Stomach smooth muscle (tissue), 2 donors: ENCODE measurements at regions not wholly inside any gene's neighbourhood (a gene's known extent, or its start where the extent isn't known, plus 50 kb on each side); places are given as distances from the start of the nearest gene placed in this dataset.
"Not testable (repeated sequence)": the region's sequence is repeated elsewhere in the genome, so short reads cannot be mapped to it uniquely, and the experiment has no call there.

Experiments
- H3K27ac ChIP-seq: one replicate; pipeline ENCODE4 v1.7.0; 2013; ENCODE audit warnings: mild to moderate bottlenecking, low read length, inconsistent platforms
- H3K27me3 ChIP-seq, 2 donors: one replicate each; pipeline ENCODE4 v1.7.0; 2013; ENCODE audit warnings: low read length in 2 of 2; ENCODE audit not compliant: insufficient read depth in 2 of 2, control insufficient read depth in 1 of 2
- H3K36me3 ChIP-seq, 2 donors: one replicate each; pipeline ENCODE4 v1.7.0; 2013; ENCODE audit warnings: low read length in 2 of 2; ENCODE audit not compliant: control insufficient read depth in 2 of 2, insufficient read depth in 2 of 2
- H3K4me1 ChIP-seq: one replicate; pipeline ENCODE4 v1.7.0; 2013; ENCODE audit warnings: low read length; ENCODE audit not compliant: control insufficient read depth, insufficient read depth
- H3K4me3 ChIP-seq, 2 donors: one replicate each; pipeline ENCODE4 v1.7.0; 2013; ENCODE audit warnings: low read length in 2 of 2
- H3K9ac ChIP-seq, 2 donors: one replicate each; pipeline ENCODE4 v1.7.0; 2013; ENCODE audit warnings: low read length in 2 of 2, mild to moderate bottlenecking in 1 of 2
- H3K9me3 ChIP-seq, 2 donors: one replicate each; pipeline ENCODE4 v1.7.0; 2013; ENCODE audit warnings: low read length in 2 of 2; ENCODE audit not compliant: control insufficient read depth in 2 of 2
- donor health status: healthy.
- donor health status: Pancreatic carcinoma.

- H3K9me3 ChIP-seq: no peaks in the 10 kb centered on the region
- H3K4me1 ChIP-seq: no peaks in the 10 kb centered on the region
- H3K27ac ChIP-seq: no peak overlapping the region
Observed at GRCh38 chr13:43946281-43946680, 66.6 kb downstream of the LACC1 start.

DNA sequence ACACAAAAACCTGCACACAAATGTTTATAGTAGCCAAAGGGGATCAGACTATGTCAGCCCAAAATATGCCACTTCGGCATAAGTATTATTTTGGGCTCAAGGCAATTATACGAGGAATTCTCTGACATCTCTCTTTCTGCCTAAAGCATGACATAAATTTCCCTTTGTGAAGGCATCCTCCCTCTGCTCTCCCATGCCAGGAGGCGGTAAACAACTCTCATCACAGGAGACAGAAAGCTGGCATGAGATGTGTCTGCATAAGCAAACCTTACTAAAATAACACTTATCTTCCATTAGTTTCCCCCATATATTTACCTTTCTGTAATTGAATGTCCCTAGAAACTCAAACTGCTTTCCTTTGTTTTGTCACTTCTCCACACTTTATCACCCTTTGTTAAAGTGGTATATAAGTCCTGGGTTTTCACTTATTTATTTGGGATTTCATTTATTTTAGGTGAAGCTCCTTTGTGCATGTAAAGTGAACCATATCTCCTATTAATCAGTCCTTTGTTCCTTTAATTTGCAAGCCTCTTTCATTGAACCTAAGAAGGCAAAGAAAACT lies 68.3 kb downstream of the LACC1 start:
- Histone ChIP-seq H3K4me1 (no peaks in the 10 kb centered on the region), H3K27ac (no peak overlapping the region), H3K36me3 (no peaks in the 10 kb centered on the region)

More at GRCh38 chr13:43946281-43946680, 66.6 kb downstream of the LACC1 start:
- H3K9ac ChIP-seq: no peak overlapping the region
- no peak overlapping the region for H3K4me3 ChIP-seq
- H3K36me3 ChIP-seq: no peaks in the 10 kb centered on the region
- H3K27me3 ChIP-seq: no peaks in the 10 kb centered on the region

GRCh38 chr13:43953370-43953769 lies 73.7 kb downstream of the LACC1 start:
- Histone ChIP-seq H3K27me3 (no peaks in the 10 kb centered on the region), H3K27ac (no peak overlapping the region), H3K36me3 (no peaks in the 10 kb centered on the region), H3K4me3 (no peak overlapping the region), H3K9me3 (no peaks in the 10 kb centered on the region), H3K4me1 (no peaks in the 10 kb centered on the region), H3K9ac (no peak overlapping the region)

More for the DNA sequence above, 68.3 kb downstream of the LACC1 start:
- Histone ChIP-seq H3K4me3 (no peak overlapping the region), H3K9ac (no peak overlapping the region), H3K9me3 (no peaks in the 10 kb centered on the region), H3K27me3 (no peaks in the 10 kb centered on the region)

DNA sequence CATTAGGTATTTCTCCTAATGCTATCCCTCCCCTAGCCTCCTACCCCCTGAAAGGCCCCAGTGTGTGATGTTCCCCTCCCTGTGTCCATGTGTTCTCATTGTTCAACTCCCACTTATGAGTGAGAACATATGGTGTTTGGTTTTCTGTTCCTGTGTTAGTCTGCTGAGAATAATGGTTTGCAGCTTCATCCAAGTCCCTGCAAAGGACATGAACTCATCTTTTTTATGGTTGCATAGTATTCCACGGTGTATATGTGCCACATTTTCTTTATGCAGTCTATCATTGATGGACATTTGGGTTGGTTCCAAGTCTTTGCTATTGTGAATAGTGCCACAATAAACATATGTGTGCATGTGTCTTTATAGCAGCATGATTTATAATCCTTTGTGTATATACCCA lies 77.3 kb downstream of the LACC1 start:
- not testable (repeated sequence) for H3K36me3 ChIP-seq, H3K9ac ChIP-seq, H3K27me3 ChIP-seq, H3K4me3 ChIP-seq, H3K9me3 ChIP-seq, H3K4me1 ChIP-seq, H3K27ac ChIP-seq

DNA sequence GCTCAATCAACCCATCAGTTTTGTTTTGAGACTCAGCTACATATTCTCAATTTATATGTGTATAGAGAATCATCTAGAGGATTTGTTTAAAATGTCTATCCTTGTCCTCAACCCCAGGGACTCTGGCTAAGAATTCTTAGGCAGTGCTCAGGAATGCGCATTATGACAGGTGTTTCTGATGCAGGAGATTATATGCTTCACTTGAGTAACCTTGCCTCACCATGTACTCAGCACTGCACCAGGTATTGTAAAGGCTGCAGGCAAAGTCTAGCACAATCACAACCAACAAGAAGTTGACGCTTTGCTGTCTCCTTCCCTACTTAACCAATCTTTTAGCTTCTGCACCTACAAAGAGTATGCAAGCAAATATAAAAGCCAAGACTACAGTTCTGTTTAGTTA lies 79.6 kb downstream of the LACC1 start:
- no peaks in the 10 kb centered on the region for H3K4me1 ChIP-seq
- no peaks in the 10 kb centered on the region for H3K36me3 ChIP-seq
- H3K27ac ChIP-seq: no peak overlapping the region
- no peaks in the 10 kb centered on the region for H3K27me3 ChIP-seq
- H3K9me3 ChIP-seq: no peaks in the 10 kb centered on the region
- H3K4me3 ChIP-seq: no peak overlapping the region
- H3K9ac ChIP-seq: no peak overlapping the region

DNA sequence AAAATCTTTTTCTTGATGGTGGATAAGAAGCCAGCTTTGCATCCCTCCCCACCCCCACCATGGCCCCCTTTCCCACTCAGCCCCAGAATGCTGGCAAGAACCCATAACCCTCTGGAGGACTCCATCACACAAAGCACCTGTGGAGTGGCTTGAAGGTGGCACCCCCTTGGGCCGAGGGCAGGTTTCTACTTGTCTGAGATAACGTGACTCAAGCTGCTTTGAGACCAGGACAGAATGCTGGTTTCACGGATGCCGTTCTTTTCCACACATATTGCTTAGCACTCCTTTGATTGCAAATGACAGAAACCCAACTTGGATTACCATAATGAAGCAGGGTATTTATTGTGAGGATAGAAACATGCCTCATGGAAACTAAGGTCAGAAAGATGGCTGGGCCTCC lies 82.2 kb downstream of the LACC1 start:
- no peak overlapping the region for H3K27ac ChIP-seq
- no peak overlapping the region for H3K9ac ChIP-seq
- H3K27me3 ChIP-seq: no peaks in the 10 kb centered on the region
- no peaks in the 10 kb centered on the region for H3K36me3 ChIP-seq
- H3K4me1 ChIP-seq: no peaks in the 10 kb centered on the region
- H3K9me3 ChIP-seq: no peaks in the 10 kb centered on the region
- no peak overlapping the region for H3K4me3 ChIP-seq

GRCh38 chr13:43963726-43964125 lies 84.0 kb downstream of the LACC1 start:
- no peaks in the 10 kb centered on the region for H3K36me3 ChIP-seq
- H3K9ac ChIP-seq: no peak overlapping the region
- H3K27ac ChIP-seq: no peak overlapping the region
- H3K4me1 ChIP-seq: no peaks in the 10 kb centered on the region
- no peaks in the 10 kb centered on the region for H3K27me3 ChIP-seq
- H3K9me3 ChIP-seq: no peaks in the 10 kb centered on the region
- H3K4me3 ChIP-seq: no peak overlapping the region

GRCh38 chr13:43964698-43965458 lies 85.2 kb downstream of the LACC1 start:
- H3K4me1 ChIP-seq: no peaks in the 10 kb centered on the region
- no peaks in the 10 kb centered on the region for H3K36me3 ChIP-seq
- H3K4me3 ChIP-seq: no peak overlapping the region
- H3K27ac ChIP-seq: no peak overlapping the region
- no peaks in the 10 kb centered on the region for H3K27me3 ChIP-seq
- no peak overlapping the region for H3K9ac ChIP-seq
- no peaks in the 10 kb centered on the region for H3K9me3 ChIP-seq

GRCh38 chr13:43965459-43965845 lies 85.7 kb downstream of the LACC1 start:
- Histone ChIP-seq H3K9me3 (no peaks in the 10 kb centered on the region), H3K36me3 (no peaks in the 10 kb centered on the region), H3K27ac (no peak overlapping the region), H3K4me1 (no peaks in the 10 kb centered on the region), H3K27me3 (no peaks in the 10 kb centered on the region), H3K4me3 (no peak overlapping the region), H3K9ac (no peak overlapping the region)

- H3K27me3 ChIP-seq, H3K4me1 ChIP-seq, H3K9ac ChIP-seq, H3K4me3 ChIP-seq, H3K36me3 ChIP-seq, H3K27ac ChIP-seq, H3K9me3 ChIP-seq: not testable (repeated sequence)
Observed at GRCh38 chr13:43968251-43968942, 88.7 kb downstream of the LACC1 start.
